NCI-H774 (cell line): ENCODE measurements at regions not wholly inside any gene's neighbourhood (a gene's known extent, or its start where the extent isn't known, plus 50 kb on each side); places are given as distances from the start of the nearest gene placed in this dataset.
A peak's percentile ranks its signal among the peaks of the same experiment; 100 is the strongest.

Experiments
- DNase-seq: peaks from one replicate; lab custom pipeline; 2025; lab: John Stamatoyannopoulos, UW

GRCh38 chr3:23746441-23746840, 59.3 kb upstream of the UBE2E1 start:
- no peak for DNase-seq

DNA sequence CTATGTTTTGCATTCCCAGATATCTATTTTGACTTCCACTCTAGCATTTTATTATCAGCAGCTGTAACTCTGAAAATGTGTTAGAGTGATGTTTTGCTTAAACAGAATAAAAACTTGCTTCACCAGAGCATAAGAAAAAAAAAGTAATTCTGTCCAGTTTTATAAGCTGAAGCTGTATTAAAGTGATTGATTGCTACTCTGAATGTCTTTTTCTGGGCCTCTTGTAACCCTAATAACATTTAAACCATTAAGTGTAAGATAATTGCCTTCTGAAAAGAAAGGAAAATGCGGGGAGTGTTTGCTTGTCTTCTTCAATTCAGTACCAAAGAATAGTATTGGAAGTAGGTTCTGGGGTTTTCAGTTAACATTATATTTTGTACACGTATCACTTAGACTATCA, 57.9 kb upstream of the UBE2E1 start:
- no peak for DNase-seq

DNA sequence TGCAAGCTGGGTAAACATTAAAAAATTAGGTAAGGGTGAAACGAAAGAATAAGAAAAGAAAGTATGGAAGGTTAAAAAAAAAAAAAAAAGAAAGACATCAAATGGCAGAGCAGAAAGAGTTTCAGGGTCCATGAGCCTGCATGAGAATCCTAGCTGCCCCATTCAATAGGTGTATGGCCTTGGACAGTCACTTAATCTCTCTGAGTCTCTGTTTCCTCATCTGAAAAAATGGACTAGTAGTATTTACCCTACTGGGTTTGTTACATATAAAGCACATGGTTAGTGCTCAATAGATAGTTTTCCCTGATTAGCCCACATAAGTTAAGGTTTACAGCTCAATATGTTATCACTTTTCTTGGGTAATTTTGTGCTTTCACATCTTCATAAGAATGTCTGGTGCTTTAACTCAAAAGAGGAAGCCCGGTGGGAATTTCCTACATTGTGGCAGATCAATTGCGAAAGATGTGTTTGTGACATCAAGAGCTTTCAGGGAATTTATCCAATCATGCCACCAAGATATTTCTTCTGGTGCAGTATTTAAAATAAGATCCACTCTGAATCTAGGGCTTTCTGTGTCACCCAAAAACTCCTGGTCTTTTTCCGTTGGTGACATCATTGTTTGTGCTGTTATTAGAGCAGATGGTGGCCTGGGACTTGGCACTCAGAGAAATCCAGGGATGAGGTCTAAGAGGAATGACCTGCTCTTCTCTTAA, 57.2 kb upstream of the UBE2E1 start:
- DNase-seq = peak; percentile 23

DNA sequence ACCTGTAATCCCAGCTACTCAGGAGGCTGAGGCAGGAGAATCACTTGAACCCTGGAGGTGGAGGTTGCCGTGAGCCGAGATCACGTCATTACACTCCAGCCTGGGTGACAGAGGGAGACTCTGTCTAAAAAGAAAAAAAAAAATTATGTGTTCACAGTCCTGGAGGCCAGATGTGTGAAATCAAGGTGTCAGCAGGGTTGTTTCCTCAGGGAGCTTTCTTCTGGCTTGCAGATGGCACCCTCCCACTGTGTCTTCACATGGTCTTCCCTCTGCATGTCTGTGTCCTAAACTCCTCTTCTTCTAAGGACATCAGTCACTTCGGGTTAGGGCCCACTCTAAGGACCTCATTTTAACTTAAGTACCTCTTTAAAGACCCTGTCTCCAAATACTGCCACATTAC, 56.1 kb upstream of the UBE2E1 start:
- no peak for DNase-seq

DNA sequence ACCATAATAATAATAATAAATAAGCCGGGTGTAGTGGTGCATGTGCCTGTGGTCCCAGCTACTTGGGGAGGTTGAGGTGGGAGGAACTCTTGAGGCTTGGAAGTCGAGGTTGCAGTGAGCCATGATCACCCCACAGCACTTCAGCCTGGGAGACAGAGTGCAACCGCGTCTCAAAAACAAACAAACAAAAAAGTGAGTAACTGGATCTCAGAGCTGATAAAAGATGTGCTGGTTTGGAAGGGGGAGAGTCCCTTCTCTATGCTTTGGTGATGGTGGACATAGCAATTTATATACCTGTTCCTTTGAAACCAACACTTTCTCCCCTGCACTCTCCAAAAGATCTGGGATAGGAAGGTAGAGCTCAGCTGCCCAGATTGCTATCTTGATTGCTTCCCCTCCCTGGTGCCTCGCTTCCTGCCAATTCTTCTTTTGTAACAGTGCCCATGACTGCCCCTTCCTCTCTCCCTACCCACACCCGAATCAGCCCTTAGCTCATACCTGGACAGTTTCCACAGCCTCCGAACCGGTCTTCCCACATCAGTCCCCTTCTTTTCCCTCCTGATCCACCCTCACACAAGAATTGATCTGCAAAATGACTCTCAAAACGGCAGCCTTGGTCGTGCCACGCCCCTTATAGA, 55.1 kb upstream of the UBE2E1 start:
- DNase-seq = no peak

DNA sequence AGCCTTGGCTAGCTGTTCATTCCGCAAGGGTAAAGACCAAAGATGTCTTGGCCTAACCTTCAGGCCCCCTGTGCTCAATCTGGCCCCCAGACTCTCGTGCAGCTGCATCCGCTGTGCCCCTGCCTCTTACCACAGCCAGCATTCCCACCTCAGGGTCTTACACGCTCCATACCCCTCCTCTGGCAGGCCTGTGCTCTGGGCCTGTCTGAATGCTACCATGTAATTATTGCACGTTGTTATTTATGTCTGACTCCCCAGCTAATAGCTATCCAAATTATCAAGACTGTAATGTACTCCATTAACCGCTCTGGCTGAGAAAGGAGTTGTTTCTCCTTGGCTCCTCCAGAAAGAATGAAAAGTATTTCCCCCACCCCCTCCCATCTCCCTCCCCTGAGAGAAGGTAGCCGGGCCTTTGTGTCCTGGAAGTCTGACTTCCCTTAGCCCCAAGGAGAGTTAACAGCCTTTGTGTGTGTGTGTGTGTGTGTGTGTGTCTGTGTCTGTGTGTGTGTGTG, 54.5 kb upstream of the UBE2E1 start:
- DNase-seq = no peak

- no peak for DNase-seq
Observed at GRCh38 chr3:23752126-23752525, 53.6 kb upstream of the UBE2E1 start.

GRCh38 chr3:23754215-23754614, 51.5 kb upstream of the UBE2E1 start:
- DNase-seq = no peak
